NCI-H510A (cell line): ENCODE measurements at regions not wholly inside any gene's neighbourhood (a gene's known extent, or its start where the extent isn't known, plus 50 kb on each side); places are given as distances from the start of the nearest gene placed in this dataset.
A peak's percentile ranks its signal among the peaks of the same experiment; 100 is the strongest.
"Not testable (repeated sequence)": the region's sequence is repeated elsewhere in the genome, so short reads cannot be mapped to it uniquely, and the experiment has no call there.

ENCODE experiments used
- DNase-seq: peaks from one replicate; lab custom pipeline; 2025; lab: John Stamatoyannopoulos, UW

DNA sequence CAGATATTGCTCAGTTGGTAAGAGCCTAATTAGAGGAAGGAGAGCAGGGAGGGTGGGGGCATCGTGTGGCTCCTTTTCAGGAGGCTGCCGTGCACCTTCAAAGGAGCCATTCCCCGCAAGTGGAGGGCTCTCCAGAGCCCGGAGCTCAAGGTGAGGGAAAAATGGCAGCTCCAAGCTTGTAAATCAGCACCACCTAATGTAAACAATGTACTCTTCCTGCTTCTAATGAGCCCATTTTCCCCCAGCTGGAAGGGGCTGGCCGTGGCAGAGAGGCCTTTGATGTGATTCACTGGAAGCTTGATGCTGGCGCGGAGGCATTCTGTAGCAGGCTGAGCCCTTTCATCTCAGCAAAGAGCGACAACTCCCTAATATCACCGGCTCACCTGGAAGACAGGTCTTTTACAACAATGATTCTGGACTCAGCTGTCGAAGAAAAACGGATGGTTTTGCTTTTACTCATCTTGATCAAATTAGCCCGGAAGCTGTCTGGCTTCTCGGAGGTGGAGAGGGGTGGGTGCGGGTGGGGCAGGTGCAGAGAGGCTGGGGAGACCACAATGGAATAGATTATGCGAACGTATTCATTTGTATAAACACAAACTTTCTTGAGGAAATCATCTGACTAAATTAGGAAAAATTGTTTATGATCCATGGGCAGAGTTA is 112.5 kb downstream of the RRAGC start:
- DNase-seq = peak; percentile 34

DNA sequence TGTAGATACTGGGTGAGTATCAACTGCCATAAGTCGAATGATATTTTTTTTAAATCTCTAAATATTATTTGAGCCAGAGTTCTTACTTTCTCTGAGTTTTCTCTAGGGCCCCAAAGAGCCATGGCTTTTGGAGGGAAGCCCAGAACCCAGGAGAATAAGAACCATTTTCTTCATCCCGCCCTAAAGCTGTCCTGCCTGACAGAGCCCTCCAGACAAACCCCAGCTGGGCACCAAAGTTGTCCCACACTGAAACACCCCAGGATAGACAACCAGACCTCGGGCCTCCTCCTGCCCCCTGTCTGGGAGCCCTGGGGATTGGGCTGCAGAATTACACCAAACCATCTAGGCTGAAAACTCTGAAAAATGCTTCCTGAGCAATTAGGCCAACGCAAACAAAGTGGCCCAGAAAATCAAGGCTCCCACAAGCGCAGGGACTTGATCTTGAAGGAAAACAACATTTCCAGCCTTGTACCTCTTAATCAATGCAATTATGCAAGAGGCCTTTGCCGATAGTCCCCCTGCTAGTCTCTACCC is 113.1 kb downstream of the RRAGC start:
- no peak for DNase-seq

DNA sequence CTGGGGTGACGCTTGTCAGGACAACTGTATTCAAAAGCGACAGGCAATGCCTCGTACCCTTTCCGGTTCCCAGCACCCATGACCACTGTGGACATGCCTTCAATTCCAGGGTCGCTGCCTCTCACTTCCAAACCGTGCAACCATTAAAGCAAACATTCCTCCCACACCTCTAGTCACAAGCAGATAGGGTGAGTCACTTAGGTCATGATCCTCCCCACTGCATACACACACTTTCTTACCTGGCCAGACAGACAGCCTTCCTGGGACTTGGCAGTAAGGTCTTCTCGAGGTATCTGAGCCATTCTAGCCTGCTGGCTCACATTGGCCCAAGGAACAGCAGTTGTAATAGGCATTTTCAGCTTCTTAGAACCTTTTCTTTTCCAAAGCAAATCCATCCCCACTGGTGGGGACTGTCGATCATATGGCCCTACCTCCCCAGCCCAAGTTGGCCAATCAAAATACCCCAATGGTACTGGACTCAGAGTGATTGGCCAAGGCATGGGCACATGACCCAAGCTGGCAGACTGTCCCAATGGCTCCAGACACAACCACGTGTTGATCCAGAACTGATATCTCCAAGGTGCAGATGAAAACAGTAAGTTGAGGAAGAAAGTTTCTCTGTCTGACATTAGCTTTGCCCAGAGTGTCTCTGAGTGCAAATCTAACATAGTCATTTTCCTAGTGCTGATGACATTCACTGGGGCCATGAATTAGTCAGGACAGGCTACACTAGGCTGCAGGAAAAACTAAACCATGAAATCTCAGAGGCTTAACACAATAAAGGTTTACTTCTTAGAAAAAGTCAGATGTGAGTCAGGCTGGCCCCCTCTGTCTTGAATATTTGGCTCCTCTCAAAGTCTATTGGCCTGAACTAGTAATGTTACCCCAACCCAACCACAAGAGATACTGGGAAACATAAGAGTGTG is 113.8 kb downstream of the RRAGC start:
- no peak for DNase-seq

DNA sequence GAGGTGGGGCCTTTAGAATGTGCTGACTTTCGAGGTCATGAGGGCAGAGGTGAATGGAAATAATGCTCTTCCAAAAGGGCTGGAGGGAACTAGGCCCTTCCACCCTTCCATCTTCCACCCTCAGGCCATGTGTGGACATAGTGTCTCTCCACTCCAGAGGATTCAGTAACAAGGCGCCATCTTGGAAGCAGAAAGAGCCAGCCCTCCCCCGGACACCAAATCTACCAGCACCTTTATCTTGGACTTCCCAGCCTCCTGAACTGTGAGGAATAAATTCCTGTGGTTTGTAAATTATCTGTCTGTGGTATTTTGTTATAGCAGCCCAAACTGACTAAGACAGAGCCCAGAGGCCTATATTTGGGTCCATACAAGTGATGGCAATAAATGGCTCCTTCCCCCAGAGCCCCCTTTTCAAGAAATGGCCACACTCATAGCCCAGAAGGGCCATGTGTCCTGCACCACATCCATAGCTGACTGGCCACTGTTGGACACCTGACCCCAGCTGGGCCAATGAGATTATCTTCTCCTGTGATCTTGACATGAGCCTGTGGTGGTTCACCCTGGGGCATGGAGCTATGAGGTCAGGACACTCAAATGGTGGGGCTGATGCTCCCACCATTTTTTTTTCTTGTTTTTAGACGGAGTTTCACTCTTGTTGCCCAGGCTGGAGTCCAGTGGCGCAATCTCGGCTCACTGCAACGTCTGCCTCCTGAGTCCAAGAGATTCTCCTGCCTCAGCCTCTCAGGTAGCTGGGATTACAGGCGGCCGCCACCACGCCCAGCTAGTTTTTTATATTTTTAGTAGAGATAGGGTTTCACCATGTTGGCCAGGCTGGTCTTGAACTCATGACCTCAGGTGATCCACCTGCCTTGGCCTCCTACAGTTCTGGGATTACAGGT is 114.9 kb downstream of the RRAGC start:
- DNase-seq = no peak

DNA sequence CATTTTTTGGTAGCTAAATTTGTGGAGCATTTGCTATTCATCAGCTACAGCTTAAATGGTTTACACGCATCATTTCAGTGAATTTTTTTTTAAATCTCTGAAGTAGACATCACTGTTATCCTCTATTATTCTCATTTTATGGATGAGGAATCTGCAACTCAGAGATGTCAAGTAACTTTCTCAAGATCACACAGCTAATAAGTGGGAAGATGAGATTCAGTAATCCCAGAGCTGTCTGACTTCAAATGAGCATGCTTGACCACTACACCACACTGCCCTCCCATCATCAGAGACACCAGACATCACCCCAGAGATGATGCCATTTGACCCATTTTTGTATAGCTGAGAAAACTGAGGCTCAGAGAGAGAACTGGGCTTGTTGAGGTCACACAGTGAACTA is 116.4 kb downstream of the RRAGC start:
- no peak for DNase-seq

DNA sequence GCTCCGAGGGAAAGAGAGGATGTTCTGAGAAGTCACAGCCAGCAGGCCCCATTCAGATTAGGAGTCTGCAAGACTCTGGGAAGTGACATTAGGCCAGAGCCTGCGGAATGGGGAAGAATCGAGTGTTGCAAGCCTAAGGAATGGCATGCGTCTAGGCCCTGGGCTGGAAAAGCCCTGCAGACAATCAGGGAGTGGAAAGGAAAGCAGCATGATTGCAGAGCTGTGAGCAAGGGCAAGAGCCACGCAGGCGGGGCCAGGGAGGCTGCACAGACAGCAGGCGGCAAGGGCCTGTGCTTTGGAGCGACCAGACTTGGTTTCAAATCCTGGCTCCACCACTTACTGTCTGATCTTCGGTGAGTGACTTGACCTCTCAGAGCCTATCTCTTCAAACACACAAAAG is 118.2 kb downstream of the RRAGC start:
- no peak for DNase-seq

DNA sequence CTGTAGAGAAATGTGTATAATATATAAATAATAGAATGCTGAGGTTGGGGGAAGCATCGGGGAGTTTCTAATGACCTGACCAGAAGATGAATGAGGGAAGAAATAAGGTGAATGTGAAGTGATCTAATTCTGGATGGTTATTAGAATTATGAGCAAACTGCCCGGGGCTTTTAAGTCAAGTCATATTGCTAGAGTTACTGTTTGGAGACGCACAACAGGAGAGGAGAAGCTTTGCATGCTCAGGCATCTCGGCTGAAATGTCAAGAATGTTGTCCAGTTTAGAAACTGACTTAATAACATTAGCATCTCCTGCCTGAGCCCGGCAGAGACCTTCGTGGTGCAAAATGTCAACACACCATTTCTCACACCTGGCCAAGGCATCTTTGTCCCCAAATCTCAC is 119.1 kb downstream of the RRAGC start:
- DNase-seq = no peak

DNA sequence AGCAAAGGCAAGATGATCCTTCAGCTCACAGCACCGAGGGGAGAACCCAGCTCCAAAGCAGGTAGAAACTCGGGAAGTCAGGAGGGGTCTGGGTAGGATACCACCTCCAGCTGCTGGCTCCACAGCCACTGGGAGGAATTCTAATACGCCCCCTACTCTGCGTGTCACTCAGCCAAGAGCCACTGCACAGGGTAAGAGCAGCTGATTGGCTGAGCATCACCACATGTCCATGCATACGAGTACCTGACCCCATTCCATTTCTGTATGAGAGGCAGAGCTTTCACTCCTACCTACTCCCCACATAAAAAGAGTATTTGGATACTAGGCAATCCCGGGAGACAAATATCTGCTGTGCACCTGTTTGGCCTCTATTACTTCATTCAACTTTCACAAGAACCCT is 121.4 kb downstream of the RRAGC start:
- DNase-seq = no peak

DNA sequence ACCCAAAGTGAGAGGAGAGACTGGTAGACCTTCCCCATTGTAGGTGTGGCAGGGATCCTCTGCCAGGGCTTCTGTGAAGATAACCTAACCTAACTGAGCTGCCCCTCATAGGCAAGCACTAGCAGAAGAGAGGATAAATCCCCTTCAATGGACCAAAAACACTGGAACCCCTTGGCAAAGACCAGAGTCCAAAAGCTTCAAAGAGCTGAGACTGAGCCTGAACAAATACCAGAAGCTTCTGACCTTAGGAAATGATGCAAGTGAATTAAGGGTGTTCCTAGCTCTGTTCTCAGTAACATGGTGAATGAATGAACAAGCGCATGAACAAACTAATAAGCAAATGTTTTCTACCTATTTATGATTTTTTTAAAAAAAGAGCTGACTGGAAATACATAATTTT is 123.2 kb downstream of the RRAGC start:
- DNase-seq = no peak

DNA sequence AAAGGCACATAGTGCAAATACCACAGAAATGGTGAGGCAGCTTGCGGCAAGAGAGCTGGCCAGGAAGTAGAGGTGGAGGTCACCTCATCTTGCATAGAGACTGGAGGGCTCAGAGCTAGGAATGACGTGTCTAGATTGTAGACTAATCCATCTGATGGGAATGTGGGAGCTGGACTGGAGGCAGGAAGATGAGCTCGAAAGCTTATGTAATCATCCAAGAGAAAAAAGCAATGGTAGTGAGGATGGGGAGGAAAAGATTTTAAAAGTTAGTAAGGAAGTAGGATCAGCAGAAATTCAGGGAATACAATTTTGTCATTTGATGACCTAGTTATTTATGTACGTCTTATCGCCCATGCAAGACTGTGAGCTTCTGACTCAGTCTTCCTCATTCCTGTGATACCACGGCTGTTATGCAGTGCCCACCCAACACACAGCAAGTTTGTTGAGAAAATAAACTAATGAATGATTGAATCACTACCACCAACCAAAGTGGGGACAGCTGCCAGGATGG is 123.9 kb downstream of the RRAGC start:
- no peak for DNase-seq

DNA sequence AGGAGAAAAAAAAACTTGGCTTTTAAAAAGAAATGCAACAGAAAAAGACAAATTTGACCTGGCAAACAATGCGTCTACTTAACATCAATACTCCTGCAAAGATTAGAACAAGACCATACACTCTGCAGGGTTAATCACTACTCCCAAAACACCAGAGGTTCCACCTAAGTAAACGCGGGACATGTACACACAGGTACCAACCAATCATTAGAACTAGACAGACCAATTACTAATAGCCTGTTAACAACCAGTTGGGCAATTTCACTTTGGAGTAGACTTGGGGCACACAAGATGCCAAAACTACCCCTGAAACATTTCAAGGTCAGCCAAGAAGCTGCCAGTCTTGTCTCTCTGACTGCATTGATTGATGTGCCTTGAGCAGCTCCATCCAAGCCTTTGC is 125.8 kb downstream of the RRAGC start:
- DNase-seq = no peak

DNA sequence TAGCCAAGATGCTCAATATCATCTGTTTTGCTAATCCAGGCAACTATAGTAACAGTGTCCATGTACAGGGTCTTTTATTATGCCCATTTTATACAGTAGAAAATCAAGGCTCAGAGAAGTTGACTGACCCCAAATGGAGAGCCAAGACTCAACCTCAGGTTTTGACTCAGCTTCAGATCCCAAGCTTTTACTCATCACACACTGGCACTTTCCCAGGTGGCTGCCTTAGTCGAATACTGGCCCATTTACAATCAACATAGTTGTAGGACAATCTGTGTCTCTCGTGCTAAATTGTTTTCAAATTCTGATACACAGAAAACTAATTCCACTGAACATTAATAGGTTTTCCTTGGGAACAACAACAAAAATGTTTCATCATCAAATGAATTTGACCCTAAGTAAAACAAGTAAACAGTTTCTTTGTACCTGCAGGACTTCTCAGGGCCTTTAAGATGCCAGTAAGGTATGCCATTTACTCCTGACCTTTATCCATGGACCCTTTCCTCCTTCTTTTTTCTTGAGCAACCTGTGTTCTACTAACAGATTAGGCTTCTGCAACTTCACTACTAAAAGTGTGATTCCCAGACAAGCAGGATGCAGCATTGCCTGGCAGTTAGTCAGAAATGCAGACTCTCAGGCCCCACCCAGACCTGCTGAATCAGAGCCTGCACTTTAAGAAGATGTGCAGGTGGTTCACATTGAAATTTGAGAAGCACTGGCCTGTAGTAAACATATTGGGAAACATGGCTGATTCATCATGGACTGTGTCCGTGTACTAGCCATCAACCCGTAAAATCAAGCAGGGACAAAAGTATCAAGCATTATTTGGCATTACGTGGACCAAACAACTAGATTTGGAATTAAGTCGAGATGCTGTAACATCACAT is 128.8 kb downstream of the RRAGC start:
- DNase-seq = no peak

DNA sequence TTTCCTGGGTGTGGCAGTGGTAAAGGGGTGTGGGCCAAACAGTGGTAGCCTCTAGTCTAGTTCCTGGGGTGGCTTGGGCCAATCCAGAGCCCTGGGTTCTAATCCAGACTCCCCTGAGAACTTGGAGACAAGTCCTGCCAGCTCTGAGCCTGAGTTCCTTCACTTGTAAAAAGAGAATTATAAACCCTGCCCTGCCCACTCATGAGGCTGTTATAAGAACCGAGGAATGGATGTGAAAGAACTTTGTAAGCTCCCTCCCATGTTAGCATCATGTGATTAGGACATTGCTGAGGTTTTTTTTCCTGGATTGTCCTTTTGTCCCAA is 131.0 kb downstream of the RRAGC start:
- DNase-seq = no peak

DNA sequence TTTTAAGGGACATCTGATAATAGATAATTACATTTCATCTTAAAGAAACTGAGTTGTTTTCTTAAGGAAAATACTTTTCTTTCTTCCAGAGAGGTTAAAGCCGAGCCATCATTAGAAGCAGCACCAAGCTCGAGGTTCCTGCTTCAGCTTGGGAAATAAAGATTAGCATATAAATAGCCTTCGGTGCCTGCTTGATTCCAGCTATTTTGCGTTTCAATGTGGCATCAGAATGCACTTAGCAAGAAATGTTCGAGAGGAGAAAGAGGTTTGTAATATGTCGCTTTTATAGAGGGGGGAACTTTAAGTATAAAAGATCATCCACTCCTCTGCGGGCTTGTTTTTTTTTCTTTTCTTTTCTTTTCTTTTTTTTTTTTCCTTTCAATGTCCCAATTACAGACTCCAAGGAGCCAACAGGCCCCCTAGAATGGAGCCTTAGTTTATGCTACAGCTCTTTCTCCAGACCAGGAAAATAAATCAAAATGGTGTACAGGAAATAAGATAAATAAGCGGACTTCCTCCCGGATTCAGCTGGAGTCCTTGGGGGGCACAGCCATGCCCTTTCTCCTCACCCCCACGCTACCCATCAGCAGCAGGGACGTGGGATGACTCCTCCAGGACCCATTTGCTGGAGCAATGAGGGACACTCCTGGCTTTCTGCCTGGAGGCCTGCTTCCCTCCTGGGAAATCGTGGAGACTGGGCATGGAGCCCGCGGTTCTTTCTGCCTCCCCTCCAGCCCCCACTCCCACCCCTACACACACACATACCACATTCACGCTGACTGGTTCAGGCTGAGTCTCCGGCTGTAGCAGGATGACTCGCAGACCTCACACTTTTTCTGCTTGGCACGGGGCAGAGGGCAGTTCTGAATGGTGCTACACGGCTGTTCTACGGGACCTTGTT is 131.6 kb downstream of the RRAGC start:
- no peak for DNase-seq

DNA sequence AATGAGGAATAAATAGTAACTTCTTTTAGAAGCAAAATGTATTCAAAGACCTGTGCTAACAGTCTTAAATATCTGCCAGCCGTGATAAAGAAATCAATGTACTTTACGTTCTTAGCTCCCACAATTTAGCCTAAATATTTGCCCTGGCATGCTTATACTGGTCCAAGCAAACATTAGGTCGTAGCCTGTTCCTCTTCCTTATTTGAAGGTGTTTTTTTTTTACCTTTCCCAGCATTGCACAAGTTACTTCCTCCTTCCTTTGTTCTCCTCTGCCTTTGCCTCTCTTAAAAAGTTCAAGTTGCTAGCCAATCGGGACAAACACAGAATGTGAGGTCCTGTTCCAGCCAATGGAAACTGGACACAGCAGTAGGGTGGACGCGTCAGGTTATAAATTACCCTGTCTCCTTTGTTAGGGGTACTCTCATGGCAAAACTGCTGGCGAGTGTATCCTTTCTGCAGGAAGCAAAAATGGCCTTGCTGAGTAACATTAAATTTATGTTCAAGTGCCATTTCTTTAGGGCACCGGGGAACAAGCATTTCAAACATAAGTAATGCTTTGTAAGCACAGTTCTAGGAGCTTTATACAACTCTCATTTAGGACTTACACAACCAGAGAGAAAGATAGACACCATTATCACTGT is 134.1 kb downstream of the RRAGC start:
- not testable (repeated sequence) for DNase-seq

DNA sequence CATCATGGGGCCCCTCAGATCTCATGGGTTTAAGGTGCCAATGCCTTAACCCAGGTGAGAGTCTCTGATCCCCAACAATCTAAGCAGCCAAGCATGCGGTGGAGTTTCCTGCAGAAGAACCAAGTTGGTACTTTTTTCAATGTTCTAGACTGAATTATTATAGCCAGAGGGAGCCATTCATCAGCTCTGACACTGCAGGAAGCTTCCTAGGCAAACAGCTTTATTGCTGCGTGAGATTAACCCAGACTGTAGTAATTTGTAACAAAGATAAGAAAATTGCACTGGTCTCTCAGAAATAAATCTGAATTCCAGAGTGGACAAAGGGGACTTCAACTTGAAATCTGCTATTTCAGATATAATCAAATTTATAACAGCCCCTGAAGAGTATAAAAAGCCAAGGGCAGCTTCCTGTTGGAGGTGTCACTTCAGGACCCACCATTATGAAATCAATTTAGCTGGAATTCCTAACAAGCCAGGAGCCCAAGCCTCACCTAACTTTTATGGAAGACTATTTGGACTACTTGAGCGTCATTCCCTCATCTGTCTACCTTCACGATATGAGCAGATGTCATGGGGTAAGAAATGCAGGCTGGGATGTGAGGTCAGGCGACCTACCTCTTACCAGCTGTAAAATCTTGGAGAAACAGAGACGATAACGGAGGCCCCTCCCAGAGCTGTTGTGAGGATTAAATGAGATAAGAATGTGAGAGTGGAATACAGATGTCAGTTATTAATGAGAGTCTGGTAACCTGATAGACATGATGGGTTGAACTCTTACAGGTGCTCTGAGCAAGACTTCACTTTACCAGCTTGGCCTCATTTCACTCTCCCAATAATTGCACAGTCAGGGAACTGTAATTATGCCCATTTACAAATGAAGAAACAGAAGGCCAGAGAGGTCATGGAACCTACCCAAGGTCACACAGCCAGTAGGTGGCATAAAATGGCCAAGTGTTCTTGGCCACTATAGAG is 135.1 kb downstream of the RRAGC start:
- no peak for DNase-seq

DNA sequence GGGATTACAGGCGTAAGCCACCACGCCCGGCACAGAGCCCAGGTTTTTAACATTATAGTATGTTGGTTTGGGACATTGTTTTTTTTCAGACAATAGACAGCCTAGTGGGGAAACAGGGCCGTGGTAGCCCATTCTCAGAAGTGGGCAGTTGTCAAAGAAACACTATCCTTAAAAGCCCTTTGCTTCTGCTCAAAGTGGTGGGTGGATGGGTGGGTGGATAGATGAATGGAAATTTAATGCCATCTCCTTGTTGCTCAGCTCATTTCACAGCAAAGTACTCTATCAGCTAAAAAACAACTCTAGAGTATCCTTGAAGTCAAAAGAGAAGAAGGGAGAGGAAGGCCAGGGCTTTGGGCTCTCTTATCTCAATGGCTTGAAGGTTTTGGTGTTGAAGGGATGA is 137.8 kb downstream of the RRAGC start:
- no peak for DNase-seq

DNA sequence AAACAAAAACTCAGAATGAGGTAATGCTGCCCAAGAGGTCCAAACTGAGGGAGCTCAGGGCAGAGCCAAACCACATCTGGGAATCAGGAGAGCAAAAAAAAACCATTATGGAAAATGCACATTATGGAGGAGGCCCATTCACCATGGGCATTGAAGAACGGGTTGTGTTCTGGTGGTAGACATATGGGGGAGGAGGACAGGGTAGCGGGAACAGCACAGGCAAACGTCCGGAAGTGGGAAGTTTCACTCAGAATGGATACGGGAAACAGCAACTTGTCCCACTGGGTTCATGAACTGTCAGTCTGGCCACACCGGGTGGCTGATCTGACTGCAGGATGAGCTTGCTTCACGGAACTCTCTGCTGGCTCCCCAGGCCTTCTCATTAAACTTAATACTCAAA is 139.7 kb downstream of the RRAGC start:
- no peak for DNase-seq
